GM10847 (cell line): ENCODE measurements at regions not wholly inside any gene's neighbourhood (a gene's known extent, or its start where the extent isn't known, plus 50 kb on each side); places are given as distances from the start of the nearest gene placed in this dataset.

Experiments
- POLR2A ChIP-seq: IDR thresholded peaks from 2 replicates; pipeline ENCODE4 v1.6.1; 2011; ENCODE audit not compliant: insufficient read length; ENCODE audit errors: extremely low read depth

GRCh38 chr16:85324488-85324887 lies 212.2 kb upstream of the CIBAR2 start:
- TF ChIP-seq POLR2A = no peak

GRCh38 chr16:85326113-85326793 lies 214.0 kb upstream of the CIBAR2 start:
- no peak for TF ChIP-seq POLR2A

GRCh38 chr16:85326794-85327181 lies 214.5 kb upstream of the CIBAR2 start:
- TF ChIP-seq POLR2A = no peak

- TF ChIP-seq POLR2A = no peak
These were observed 215.7 kb upstream of the CIBAR2 start for GRCh38 chr16:85327731-85328675.

- TF ChIP-seq POLR2A = no peak
These were observed 216.4 kb upstream of the CIBAR2 start for GRCh38 chr16:85328676-85329058.

- TF ChIP-seq POLR2A = no peak
These were observed 217.0 kb upstream of the CIBAR2 start for GRCh38 chr16:85329059-85329812.

GRCh38 chr16:85330006-85330693 lies 217.9 kb upstream of the CIBAR2 start:
- TF ChIP-seq POLR2A = no peak

- TF ChIP-seq POLR2A = no peak
These were observed 218.5 kb upstream of the CIBAR2 start for GRCh38 chr16:85330694-85331188.

GRCh38 chr16:85331688-85332087 lies 219.4 kb upstream of the CIBAR2 start:
- TF ChIP-seq POLR2A = no peak

GRCh38 chr16:85332175-85332574 lies 219.9 kb upstream of the CIBAR2 start:
- TF ChIP-seq POLR2A = no peak

GRCh38 chr16:85333337-85333736 lies 221.1 kb upstream of the CIBAR2 start:
- TF ChIP-seq POLR2A = no peak

- TF ChIP-seq POLR2A = no peak
These were observed 221.7 kb upstream of the CIBAR2 start for GRCh38 chr16:85333744-85334640.

GRCh38 chr16:85334718-85335583 lies 222.7 kb upstream of the CIBAR2 start:
- TF ChIP-seq POLR2A = no peak
